HEK293 (cell line): ENCODE measurements at regions not wholly inside any gene's neighbourhood (a gene's known extent, or its start where the extent isn't known, plus 50 kb on each side); places are given as distances from the start of the nearest gene placed in this dataset.

Source experiments
- CTCF ChIA-PET: fragments of 350-600 bp; formaldehyde crosslinking; extraction: SDS; loops from one replicate; lab custom pipeline; 2021; ENCODE audit warnings: antibody characterized with exemption; lab: Yijun Ruan, JAX
- POLR2A ChIA-PET: fragments of 300-600 bp; formaldehyde crosslinking; extraction: SDS; loops from one replicate; lab custom pipeline; 2020; ENCODE audit warnings: antibody characterized with exemption, inconsistent platforms; lab: Yijun Ruan, JAX
- H3K27ac ChIP-seq: fragments of 200-500 bp; sonication (Bioruptor generic); 2 replicates; pipeline ENCODE4 v1.5.1; 2014; ENCODE audit warnings: low read depth, low read length, control low read depth, inconsistent platforms; ENCODE audit errors: extremely low read depth
- H3K36me3 ChIP-seq, 2 experiments: fragments of 200-500 bp in 1 of 2; sonication (Bioruptor generic) in 1 of 2; 1 replicate in 1 of 2; 2 replicates in 1 of 2; pipeline ENCODE4 v1.5.1; 2014 to 2017; ENCODE audit warnings: inconsistent platforms in 2 of 2, low read length in 2 of 2; ENCODE audit not compliant: control insufficient read depth in 2 of 2, insufficient read depth in 1 of 2
- H3K4me1 ChIP-seq: fragments of 200-500 bp; sonication (Bioruptor generic); 2 replicates; pipeline ENCODE4 v1.5.1; 2014; ENCODE audit warnings: mild to moderate bottlenecking, low read length, inconsistent platforms; ENCODE audit not compliant: control insufficient read depth, insufficient read depth
- H3K4me3 ChIP-seq: 2 replicates; pipeline ENCODE4 v1.5.1; 2011; ENCODE audit warnings: low read depth, mild to moderate bottlenecking, control low read depth, low read length, moderate library complexity
- H3K9me3 ChIP-seq: fragments of 200-500 bp; sonication (Bioruptor generic); 2 replicates; pipeline ENCODE4 v1.5.1; 2014; ENCODE audit warnings: low read depth, low read length, inconsistent platforms; ENCODE audit not compliant: control insufficient read depth, insufficient read depth
- SCRT2 ChIP-seq: fragments of 450-650 bp; formaldehyde crosslinking; IDR thresholded peaks from 2 replicates; pipeline ENCODE4 v1.5.1; 2016; ENCODE audit warnings: missing biosample characterization, missing genetic modification characterization
- YY1 ChIP-seq: fragments of 450-650 bp; formaldehyde crosslinking; IDR thresholded peaks from 2 replicates; pipeline ENCODE4 v1.5.1; 2018; ENCODE audit warnings: missing biosample characterization, missing genetic modification characterization
- ZFP37 ChIP-seq: fragments of 450-650 bp; formaldehyde crosslinking; IDR thresholded peaks from 2 replicates; pipeline ENCODE4 v1.5.1; 2016; ENCODE audit warnings: missing biosample characterization, missing genetic modification characterization
- ZNF155 ChIP-seq: fragments of 450-650 bp; formaldehyde crosslinking; IDR thresholded peaks from 2 replicates; pipeline ENCODE4 v1.5.1; 2016; ENCODE audit warnings: missing biosample characterization, missing genetic modification characterization
- ZNF324 ChIP-seq: fragments of 450-650 bp; formaldehyde crosslinking; IDR thresholded peaks from 2 replicates; pipeline ENCODE4 v1.5.1; 2016; ENCODE audit warnings: missing biosample characterization, missing genetic modification characterization
- ZNF37A ChIP-seq: fragments of 450-650 bp; IDR thresholded peaks from 2 replicates; pipeline ENCODE4 v1.5.1; 2018; ENCODE audit warnings: missing biosample characterization, missing genetic modification characterization
- ZNF404 ChIP-seq: fragments of 450-650 bp; formaldehyde crosslinking; IDR thresholded peaks from 2 replicates; pipeline ENCODE4 v1.5.1; 2017; ENCODE audit warnings: missing biosample characterization, missing genetic modification characterization
- ZNF549 ChIP-seq: fragments of 450-650 bp; IDR thresholded peaks from 2 replicates; pipeline ENCODE4 v1.5.1; 2018; ENCODE audit warnings: missing biosample characterization, missing genetic modification characterization, mild to moderate bottlenecking, inconsistent platforms, moderate library complexity
- ZNF558 ChIP-seq: fragments of 450-650 bp; formaldehyde crosslinking; IDR thresholded peaks from 2 replicates; pipeline ENCODE4 v1.5.1; 2016; ENCODE audit warnings: missing biosample characterization, missing genetic modification characterization
- ZNF610 ChIP-seq: fragments of 450-650 bp; formaldehyde crosslinking; IDR thresholded peaks from 2 replicates; pipeline ENCODE4 v1.5.1; 2016; ENCODE audit warnings: missing biosample characterization, missing genetic modification characterization, borderline replicate concordance
- ZNF621 ChIP-seq: fragments of 450-650 bp; formaldehyde crosslinking; IDR thresholded peaks from 2 replicates; pipeline ENCODE4 v1.5.1; 2017; ENCODE audit warnings: missing biosample characterization, missing genetic modification characterization
- ZNF624 ChIP-seq: fragments of 450-650 bp; formaldehyde crosslinking; IDR thresholded peaks from 2 replicates; pipeline ENCODE4 v1.5.1; 2017; ENCODE audit warnings: missing biosample characterization, missing genetic modification characterization
- ZNF629 ChIP-seq: fragments of 450-650 bp; formaldehyde crosslinking; IDR thresholded peaks from 2 replicates; pipeline ENCODE4 v1.5.1; 2017; ENCODE audit warnings: missing biosample characterization, missing genetic modification characterization
- TF ChIP-seq, protein P1 (sequence below): fragments of 450-650 bp; formaldehyde crosslinking; IDR thresholded peaks from 2 replicates; pipeline ENCODE4 v1.5.1; 2016; ENCODE audit warnings: missing biosample characterization, missing genetic modification characterization
- TF ChIP-seq, protein P2 (sequence below): fragments of 450-650 bp; formaldehyde crosslinking; conservative IDR thresholded peaks from 2 replicates; pipeline ENCODE4 v1.5.1; 2016; ENCODE audit warnings: low read depth, missing biosample characterization, missing genetic modification characterization
- TF ChIP-seq, protein P3 (sequence below): fragments of 450-650 bp; formaldehyde crosslinking; IDR thresholded peaks from 2 replicates; pipeline ENCODE4 v1.5.1; 2016; ENCODE audit warnings: missing biosample characterization, missing genetic modification characterization, borderline replicate concordance

DNA sequence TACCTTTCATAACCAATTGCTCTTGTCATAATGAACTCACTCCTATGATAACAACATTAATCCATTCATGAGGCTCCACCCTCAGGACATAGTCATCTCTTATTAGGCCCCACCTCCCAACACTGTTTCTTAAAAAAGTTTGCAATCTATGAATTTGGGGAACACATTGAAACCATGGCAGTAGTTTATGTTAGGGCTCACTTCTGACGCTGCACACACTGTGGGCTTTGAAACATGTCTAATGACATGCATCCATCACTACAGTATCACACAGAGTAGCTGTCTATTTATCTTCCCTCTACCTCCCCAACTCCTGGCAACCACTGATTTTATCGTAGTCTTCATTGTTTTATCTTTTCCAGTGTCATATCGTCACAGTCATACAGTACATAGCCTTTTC is 299.8 kb downstream of the GLRX3 start (continued):
- TF ChIP-seq ZNF624 = no peak
- TF ChIP-seq ZFP37 (tag by site-specific recombination) = no peak

DNA sequence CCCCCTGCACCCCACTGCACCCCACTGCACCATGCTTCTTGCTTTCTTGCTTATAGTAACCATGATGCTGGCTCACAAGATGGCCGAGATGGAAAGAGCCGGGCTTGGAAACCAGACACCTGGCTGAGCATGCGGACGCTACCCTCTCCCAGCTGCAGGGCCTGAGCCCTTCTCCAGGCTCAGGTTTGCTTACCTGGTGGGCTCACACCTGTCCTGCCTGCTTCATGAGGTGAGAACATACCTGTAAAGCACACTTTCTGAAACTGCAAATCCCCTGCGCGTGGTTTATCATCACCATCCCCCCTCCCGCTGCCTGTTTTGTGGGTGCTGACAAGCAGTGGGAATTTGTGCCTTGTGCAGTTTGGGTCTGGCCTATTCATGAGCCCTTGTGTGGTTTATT is 302.7 kb downstream of the GLRX3 start:
- Histone ChIP-seq H3K36me3 (no peaks in the 10 kb centered on the region), H3K9me3 (no peaks in the 10 kb centered on the region), H3K4me3 (no peak overlapping the region)
- TF ChIP-seq, protein P1, sequence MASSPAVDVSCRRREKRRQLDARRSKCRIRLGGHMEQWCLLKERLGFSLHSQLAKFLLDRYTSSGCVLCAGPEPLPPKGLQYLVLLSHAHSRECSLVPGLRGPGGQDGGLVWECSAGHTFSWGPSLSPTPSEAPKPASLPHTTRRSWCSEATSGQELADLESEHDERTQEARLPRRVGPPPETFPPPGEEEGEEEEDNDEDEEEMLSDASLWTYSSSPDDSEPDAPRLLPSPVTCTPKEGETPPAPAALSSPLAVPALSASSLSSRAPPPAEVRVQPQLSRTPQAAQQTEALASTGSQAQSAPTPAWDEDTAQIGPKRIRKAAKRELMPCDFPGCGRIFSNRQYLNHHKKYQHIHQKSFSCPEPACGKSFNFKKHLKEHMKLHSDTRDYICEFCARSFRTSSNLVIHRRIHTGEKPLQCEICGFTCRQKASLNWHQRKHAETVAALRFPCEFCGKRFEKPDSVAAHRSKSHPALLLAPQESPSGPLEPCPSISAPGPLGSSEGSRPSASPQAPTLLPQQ (tag by site-specific recombination) = no peak
- TF ChIP-seq, protein P2, sequence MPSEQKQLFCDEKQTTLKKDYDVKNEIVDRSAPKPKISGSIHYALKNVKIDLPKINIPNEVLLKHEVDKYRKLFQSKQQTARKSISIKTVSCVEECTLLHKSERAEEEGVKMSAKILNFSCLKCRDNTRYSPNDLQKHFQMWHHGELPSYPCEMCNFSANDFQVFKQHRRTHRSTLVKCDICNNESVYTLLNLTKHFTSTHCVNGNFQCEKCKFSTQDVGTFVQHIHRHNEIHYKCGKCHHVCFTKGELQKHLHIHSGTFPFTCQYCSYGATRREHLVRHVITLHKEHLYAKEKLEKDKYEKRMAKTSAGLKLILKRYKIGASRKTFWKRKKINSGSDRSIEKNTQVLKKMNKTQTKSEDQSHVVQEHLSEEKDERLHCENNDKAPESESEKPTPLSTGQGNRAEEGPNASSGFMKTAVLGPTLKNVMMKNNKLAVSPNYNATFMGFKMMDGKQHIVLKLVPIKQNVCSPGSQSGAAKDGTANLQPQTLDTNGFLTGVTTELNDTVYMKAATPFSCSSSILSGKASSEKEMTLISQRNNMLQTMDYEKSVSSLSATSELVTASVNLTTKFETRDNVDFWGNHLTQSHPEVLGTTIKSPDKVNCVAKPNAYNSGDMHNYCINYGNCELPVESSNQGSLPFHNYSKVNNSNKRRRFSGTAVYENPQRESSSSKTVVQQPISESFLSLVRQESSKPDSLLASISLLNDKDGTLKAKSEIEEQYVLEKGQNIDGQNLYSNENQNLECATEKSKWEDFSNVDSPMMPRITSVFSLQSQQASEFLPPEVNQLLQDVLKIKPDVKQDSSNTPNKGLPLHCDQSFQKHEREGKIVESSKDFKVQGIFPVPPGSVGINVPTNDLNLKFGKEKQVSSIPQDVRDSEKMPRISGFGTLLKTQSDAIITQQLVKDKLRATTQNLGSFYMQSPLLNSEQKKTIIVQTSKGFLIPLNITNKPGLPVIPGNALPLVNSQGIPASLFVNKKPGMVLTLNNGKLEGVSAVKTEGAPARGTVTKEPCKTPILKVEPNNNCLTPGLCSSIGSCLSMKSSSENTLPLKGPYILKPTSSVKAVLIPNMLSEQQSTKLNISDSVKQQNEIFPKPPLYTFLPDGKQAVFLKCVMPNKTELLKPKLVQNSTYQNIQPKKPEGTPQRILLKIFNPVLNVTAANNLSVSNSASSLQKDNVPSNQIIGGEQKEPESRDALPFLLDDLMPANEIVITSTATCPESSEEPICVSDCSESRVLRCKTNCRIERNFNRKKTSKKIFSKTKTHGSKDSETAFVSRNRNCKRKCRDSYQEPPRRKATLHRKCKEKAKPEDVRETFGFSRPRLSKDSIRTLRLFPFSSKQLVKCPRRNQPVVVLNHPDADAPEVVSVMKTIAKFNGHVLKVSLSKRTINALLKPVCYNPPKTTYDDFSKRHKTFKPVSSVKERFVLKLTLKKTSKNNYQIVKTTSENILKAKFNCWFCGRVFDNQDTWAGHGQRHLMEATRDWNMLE (tag by site-specific recombination) = no peak
- TF ChIP-seq ZNF155 (tag by site-specific recombination) = no peak
- no peak for TF ChIP-seq ZNF558
- TF ChIP-seq YY1 (tag by site-specific recombination) = no peak
- no peak for TF ChIP-seq ZNF549 (tag by site-specific recombination)
- no peak for TF ChIP-seq ZNF404 (tag by site-specific recombination)
- no peak for TF ChIP-seq ZNF610 (tag by site-specific recombination)
- TF ChIP-seq, protein P3, sequence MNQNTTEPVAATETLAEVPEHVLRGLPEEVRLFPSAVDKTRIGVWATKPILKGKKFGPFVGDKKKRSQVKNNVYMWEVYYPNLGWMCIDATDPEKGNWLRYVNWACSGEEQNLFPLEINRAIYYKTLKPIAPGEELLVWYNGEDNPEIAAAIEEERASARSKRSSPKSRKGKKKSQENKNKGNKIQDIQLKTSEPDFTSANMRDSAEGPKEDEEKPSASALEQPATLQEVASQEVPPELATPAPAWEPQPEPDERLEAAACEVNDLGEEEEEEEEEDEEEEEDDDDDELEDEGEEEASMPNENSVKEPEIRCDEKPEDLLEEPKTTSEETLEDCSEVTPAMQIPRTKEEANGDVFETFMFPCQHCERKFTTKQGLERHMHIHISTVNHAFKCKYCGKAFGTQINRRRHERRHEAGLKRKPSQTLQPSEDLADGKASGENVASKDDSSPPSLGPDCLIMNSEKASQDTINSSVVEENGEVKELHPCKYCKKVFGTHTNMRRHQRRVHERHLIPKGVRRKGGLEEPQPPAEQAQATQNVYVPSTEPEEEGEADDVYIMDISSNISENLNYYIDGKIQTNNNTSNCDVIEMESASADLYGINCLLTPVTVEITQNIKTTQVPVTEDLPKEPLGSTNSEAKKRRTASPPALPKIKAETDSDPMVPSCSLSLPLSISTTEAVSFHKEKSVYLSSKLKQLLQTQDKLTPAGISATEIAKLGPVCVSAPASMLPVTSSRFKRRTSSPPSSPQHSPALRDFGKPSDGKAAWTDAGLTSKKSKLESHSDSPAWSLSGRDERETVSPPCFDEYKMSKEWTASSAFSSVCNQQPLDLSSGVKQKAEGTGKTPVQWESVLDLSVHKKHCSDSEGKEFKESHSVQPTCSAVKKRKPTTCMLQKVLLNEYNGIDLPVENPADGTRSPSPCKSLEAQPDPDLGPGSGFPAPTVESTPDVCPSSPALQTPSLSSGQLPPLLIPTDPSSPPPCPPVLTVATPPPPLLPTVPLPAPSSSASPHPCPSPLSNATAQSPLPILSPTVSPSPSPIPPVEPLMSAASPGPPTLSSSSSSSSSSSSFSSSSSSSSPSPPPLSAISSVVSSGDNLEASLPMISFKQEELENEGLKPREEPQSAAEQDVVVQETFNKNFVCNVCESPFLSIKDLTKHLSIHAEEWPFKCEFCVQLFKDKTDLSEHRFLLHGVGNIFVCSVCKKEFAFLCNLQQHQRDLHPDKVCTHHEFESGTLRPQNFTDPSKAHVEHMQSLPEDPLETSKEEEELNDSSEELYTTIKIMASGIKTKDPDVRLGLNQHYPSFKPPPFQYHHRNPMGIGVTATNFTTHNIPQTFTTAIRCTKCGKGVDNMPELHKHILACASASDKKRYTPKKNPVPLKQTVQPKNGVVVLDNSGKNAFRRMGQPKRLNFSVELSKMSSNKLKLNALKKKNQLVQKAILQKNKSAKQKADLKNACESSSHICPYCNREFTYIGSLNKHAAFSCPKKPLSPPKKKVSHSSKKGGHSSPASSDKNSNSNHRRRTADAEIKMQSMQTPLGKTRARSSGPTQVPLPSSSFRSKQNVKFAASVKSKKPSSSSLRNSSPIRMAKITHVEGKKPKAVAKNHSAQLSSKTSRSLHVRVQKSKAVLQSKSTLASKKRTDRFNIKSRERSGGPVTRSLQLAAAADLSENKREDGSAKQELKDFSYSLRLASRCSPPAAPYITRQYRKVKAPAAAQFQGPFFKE (tag by site-specific recombination) = no peak
- no peak for TF ChIP-seq ZNF37A (tag by site-specific recombination)
- TF ChIP-seq ZNF621 (tag by site-specific recombination) = no peak
- no peak for TF ChIP-seq SCRT2
- no peak for TF ChIP-seq ZNF324 (tag by site-specific recombination)
- TF ChIP-seq ZNF629 = no peak
- TF ChIP-seq, all 188 proteins: peak for 0
- ChIA-PET POLR2A (no interaction called here), CTCF (no interaction called here)
- H3K4me1 ChIP-seq = no peaks in the 10 kb centered on the region
- H3K27ac ChIP-seq = no peak overlapping the region
